SK-N-SH treated with all-trans-retinoic acid at 6 μM for 48 hours (cell line): ENCODE measurements at regions not wholly inside any gene's neighbourhood (a gene's known extent, or its start where the extent isn't known, plus 50 kb on each side); places are given as distances from the start of the nearest gene placed in this dataset.

Source experiments
- ATAC-seq: fragments of 200-7000 bp; cut with Tn5 transposase; 3 replicates; pipeline ENCODE4 v1.9.1; 2020; ENCODE audit warnings: mild to moderate bottlenecking, moderate library complexity
- ARNTL ChIP-seq: fragments of 450-650 bp; formaldehyde crosslinking; IDR thresholded peaks from 2 replicates; pipeline ENCODE4 v1.5.0; 2020; ENCODE audit warnings: low read depth, mild to moderate bottlenecking, moderate library complexity, borderline replicate concordance
- BACH2 ChIP-seq: fragments of 250-450 bp; sonication (Bioruptor Pico); IDR thresholded peaks from 2 replicates; pipeline ENCODE4 v1.9.0; 2021; ENCODE audit warnings: mild to moderate bottlenecking, borderline replicate concordance
- CSDC2 ChIP-seq: fragments of 250-450 bp; sonication (Bioruptor Pico); IDR thresholded peaks from 2 replicates; pipeline ENCODE4 v1.5.0; 2020; ENCODE audit warnings: mild to moderate bottlenecking, moderate library complexity
- CSRNP3 ChIP-seq: fragments of 250-450 bp; sonication (Bioruptor Pico); IDR thresholded peaks from 2 replicates; pipeline ENCODE4 v1.5.1; 2021; ENCODE audit warnings: mild to moderate bottlenecking, moderate library complexity
- ESRRG ChIP-seq: fragments of 250-450 bp; sonication (Bioruptor Pico); IDR thresholded peaks from 2 replicates; pipeline ENCODE4 v1.6.1; 2021; ENCODE audit warnings: mild to moderate bottlenecking
- GLIS3 ChIP-seq: fragments of 250-450 bp; sonication (Bioruptor Pico); IDR thresholded peaks from 2 replicates; pipeline ENCODE4 v1.5.0; 2020; ENCODE audit warnings: mild to moderate bottlenecking, moderate library complexity
- OSR1 ChIP-seq: fragments of 250-450 bp; sonication (Bioruptor Pico); IDR thresholded peaks from 2 replicates; pipeline ENCODE4 v1.8.0; 2022; ENCODE audit warnings: moderate library complexity, mild to moderate bottlenecking, inconsistent platforms
- POU6F1 ChIP-seq: fragments of 250-450 bp; sonication (Bioruptor Pico); IDR thresholded peaks from 2 replicates; pipeline ENCODE4 v1.8.0; 2021; ENCODE audit warnings: low read depth, mild to moderate bottlenecking, moderate library complexity, borderline replicate concordance
- PPARA ChIP-seq: fragments of 250-450 bp; sonication (Bioruptor Pico); IDR thresholded peaks from 2 replicates; pipeline ENCODE4 v1.5.0; 2020; ENCODE audit warnings: mild to moderate bottlenecking, borderline replicate concordance
- RARB ChIP-seq: fragments of 250-450 bp; sonication (Bioruptor Pico); IDR thresholded peaks from 2 replicates; pipeline ENCODE4 v1.8.0; 2021; ENCODE audit warnings: mild to moderate bottlenecking, moderate library complexity
- SNAI2 ChIP-seq: fragments of 250-450 bp; sonication (Bioruptor Pico); IDR thresholded peaks from 2 replicates; pipeline ENCODE4 v1.5.0; 2020; ENCODE audit warnings: mild to moderate bottlenecking, moderate library complexity
- TCF4 ChIP-seq: fragments of 250-450 bp; sonication (Bioruptor Pico); IDR thresholded peaks from 2 replicates; pipeline ENCODE4 v1.8.0; 2021; ENCODE audit warnings: mild to moderate bottlenecking, moderate library complexity, borderline replicate concordance
- TOX ChIP-seq: fragments of 250-450 bp; sonication (Bioruptor Pico); IDR thresholded peaks from 2 replicates; pipeline ENCODE4 v1.8.0; 2021; ENCODE audit warnings: mild to moderate bottlenecking, moderate library complexity, borderline replicate concordance
- TSHZ2 ChIP-seq: fragments of 250-450 bp; sonication (Bioruptor Pico); IDR thresholded peaks from 2 replicates; pipeline ENCODE4 v1.5.0; 2020; ENCODE audit warnings: mild to moderate bottlenecking, moderate library complexity
- ZFP3 ChIP-seq: fragments of 250-450 bp; sonication (Bioruptor Pico); IDR thresholded peaks from 2 replicates; pipeline ENCODE4 v1.5.0; 2020; ENCODE audit warnings: mild to moderate bottlenecking, moderate library complexity
- ZFP30 ChIP-seq: fragments of 450-650 bp; formaldehyde crosslinking; IDR thresholded peaks from 2 replicates; pipeline ENCODE4 v1.5.0; 2022; ENCODE audit warnings: mild to moderate bottlenecking, moderate library complexity
- ZNF565 ChIP-seq: fragments of 450-650 bp; formaldehyde crosslinking; conservative IDR thresholded peaks from 2 replicates; pipeline ENCODE4 v1.5.0; 2020; ENCODE audit warnings: low read depth, mild to moderate bottlenecking, moderate library complexity
- ZNF70 ChIP-seq: fragments of 450-650 bp; formaldehyde crosslinking; IDR thresholded peaks from 2 replicates; pipeline ENCODE4 v1.5.0; 2020; ENCODE audit warnings: mild to moderate bottlenecking, moderate library complexity
- ZNF8 ChIP-seq: fragments of 450-650 bp; formaldehyde crosslinking; IDR thresholded peaks from 2 replicates; pipeline ENCODE4 v1.5.0; 2020; ENCODE audit warnings: mild to moderate bottlenecking, moderate library complexity
- TF ChIP-seq, protein P1 (sequence below): fragments of 250-450 bp; sonication (Bioruptor Pico); IDR thresholded peaks from 2 replicates; pipeline ENCODE4 v1.8.0; 2020; ENCODE audit warnings: mild to moderate bottlenecking, moderate library complexity, borderline replicate concordance

DNA sequence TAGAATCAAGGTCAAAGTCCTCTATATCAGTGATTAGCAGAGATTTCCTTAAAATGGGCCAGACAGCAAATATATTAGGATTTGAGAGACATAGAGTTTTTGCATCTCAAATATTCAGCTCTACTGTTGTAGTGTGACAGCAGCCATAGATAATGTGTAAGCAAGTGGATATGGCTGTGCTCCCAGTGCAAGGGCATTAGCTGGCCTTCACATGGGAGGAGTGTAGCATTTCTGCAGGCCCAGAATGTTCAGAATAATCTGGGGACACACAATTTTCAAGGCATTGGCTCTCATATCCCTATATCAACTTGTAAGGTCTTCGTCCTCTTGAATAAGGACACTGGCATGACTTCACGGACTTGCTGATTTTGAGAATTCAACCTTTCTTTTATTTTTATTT lies 402.3 kb upstream of the ADAMTS5 start (continued):
- TF ChIP-seq, protein P1, sequence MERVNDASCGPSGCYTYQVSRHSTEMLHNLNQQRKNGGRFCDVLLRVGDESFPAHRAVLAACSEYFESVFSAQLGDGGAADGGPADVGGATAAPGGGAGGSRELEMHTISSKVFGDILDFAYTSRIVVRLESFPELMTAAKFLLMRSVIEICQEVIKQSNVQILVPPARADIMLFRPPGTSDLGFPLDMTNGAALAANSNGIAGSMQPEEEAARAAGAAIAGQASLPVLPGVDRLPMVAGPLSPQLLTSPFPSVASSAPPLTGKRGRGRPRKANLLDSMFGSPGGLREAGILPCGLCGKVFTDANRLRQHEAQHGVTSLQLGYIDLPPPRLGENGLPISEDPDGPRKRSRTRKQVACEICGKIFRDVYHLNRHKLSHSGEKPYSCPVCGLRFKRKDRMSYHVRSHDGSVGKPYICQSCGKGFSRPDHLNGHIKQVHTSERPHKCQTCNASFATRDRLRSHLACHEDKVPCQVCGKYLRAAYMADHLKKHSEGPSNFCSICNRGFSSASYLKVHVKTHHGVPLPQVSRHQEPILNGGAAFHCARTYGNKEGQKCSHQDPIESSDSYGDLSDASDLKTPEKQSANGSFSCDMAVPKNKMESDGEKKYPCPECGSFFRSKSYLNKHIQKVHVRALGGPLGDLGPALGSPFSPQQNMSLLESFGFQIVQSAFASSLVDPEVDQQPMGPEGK (CRISPR knock-in tag): no peak
- TF ChIP-seq ZFP3 (no peak), PPARA (no peak)

DNA sequence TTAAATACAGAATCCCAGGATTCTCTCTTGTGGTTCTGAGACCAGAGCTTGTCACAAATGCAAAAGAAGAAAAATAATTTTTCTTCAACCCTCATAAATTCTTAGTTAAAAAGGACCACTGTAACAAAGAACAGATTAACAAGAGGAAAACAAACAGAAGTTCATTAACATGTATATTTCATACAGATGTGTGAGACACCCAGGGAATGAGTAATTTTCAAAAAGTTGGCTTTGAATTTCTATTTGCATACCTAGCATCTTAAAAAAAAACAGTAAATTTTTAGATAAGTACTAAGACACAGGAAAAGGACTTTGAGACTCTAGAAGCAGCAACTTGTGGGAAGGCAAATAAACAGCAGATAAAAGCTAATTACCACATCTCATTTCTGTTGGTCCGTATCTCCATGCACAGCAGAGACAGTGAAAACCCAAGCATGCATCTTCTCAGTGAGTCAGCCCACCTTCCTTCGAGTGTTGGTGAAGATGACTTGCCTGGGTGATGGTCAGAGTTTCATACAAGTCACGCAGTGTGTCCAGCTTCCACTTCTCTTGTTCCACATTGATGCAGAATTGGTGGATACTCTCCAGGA lies 399.9 kb upstream of the ADAMTS5 start:
- ATAC-seq: no peak
- TF ChIP-seq ZNF565 (CRISPR knock-in tag) (no peak), SNAI2 (CRISPR knock-in tag) (no peak), CSDC2 (CRISPR knock-in tag) (no peak), RARB (no peak), CSRNP3 (CRISPR knock-in tag) (no peak), ZNF8 (CRISPR knock-in tag) (no peak), ARNTL (CRISPR knock-in tag) (no peak), BACH2 (no peak), POU6F1 (CRISPR knock-in tag) (no peak), TSHZ2 (CRISPR knock-in tag) (no peak), TCF4 (CRISPR knock-in tag) (no peak), ZNF70 (CRISPR knock-in tag) (no peak), ZFP3 (no peak), TOX (no peak), OSR1 (no peak), ESRRG (CRISPR knock-in tag) (no peak)
- TF ChIP-seq, protein P1 (CRISPR knock-in tag): no peak

GRCh38 chr21:27366036-27366435 lies 399.1 kb upstream of the ADAMTS5 start:
- no peak for ATAC-seq
- no peak for TF ChIP-seq ZNF565 (CRISPR knock-in tag)
- no peak for TF ChIP-seq BACH2
- no peak for TF ChIP-seq ZFP30 (CRISPR knock-in tag)
- no peak for TF ChIP-seq GLIS3 (CRISPR knock-in tag)
- TF ChIP-seq ESRRG (CRISPR knock-in tag): no peak
- no peak for TF ChIP-seq PPARA
- no peak for TF ChIP-seq CSRNP3 (CRISPR knock-in tag)
- TF ChIP-seq RARB: no peak
- TF ChIP-seq TCF4 (CRISPR knock-in tag): no peak
- no peak for TF ChIP-seq OSR1
- no peak for TF ChIP-seq ZNF8 (CRISPR knock-in tag)
- no peak for TF ChIP-seq POU6F1 (CRISPR knock-in tag)
- no peak for TF ChIP-seq ARNTL (CRISPR knock-in tag)
- no peak for TF ChIP-seq ZFP3
- no peak for TF ChIP-seq TOX
- no peak for TF ChIP-seq ZNF70 (CRISPR knock-in tag)
- no peak for TF ChIP-seq TSHZ2 (CRISPR knock-in tag)
